Stimulated activated CD4-positive, alpha-beta T cell treated with anti-CD3 and anti-CD28 coated beads, Interleukin-2, amount 100 ng/mL, for 24 hours (primary cell): ENCODE measurements at regions not wholly inside any gene's neighbourhood (a gene's known extent, or its start where the extent isn't known, plus 50 kb on each side); places are given as distances from the start of the nearest gene placed in this dataset.

Source experiments
- DNase-seq, 2 donors: peaks; one replicate each; pipeline ENCODE4 v3.0.0-alpha.2; 2020

DNA sequence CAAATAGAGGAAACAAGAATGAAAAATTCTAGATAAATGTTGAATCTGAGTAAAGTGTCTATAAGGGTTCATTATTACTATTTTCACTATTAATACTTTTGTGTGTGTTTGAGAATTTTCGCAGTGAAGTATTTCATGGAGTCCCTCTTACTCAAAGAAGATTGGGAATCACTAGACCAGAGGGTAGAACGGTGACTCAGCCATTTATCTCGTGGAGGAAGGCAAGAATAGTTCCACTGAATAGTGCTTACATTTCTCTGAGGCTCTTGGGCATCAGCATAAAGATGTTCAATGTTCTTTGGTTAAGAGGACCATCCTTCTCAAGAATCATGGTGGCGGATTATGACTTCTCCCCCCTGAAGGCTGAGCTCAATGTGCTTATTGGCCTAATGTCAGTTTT, 376.7 kb upstream of the ARID1B start:
- DNase-seq: no peak

DNA sequence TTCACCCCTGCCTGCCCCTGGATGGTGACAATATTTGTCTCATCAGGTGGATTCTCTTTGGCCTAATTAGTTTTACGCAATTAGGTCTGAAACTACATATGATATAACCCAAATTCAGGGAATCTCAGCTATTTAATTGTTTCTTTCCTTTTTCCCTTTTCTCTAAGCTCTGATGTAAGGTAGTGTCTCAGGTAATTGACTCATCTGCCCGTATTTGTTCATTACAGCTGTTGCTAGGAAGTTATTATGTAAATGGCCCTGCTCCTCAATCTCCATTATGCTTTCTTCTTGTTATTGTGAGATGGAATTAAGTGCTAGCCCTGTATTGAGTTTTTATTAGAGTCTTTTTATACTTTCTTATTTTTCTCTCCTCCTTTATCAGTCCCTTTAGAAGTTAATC, 378.2 kb upstream of the ARID1B start:
- no peak for DNase-seq

DNA sequence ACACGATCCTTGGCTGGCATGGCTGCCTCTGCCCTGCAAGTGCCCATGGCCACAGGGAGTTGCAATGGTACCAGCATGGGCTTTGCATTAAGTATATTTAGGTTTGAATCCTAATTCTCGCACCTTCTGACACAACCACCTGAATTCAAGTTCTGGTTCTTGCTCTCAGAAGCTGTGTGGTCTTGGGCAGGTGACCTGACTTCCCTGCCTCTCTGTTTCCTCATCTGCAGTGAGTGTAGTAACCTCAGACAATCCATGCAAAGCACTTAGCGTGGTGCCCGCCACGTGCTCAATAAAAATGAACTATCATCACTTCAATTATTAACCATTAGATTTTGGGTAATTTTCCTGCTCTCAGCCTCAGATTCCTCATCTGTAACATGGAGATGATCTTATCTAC, 378.8 kb upstream of the ARID1B start:
- DNase-seq: no peak

DNA sequence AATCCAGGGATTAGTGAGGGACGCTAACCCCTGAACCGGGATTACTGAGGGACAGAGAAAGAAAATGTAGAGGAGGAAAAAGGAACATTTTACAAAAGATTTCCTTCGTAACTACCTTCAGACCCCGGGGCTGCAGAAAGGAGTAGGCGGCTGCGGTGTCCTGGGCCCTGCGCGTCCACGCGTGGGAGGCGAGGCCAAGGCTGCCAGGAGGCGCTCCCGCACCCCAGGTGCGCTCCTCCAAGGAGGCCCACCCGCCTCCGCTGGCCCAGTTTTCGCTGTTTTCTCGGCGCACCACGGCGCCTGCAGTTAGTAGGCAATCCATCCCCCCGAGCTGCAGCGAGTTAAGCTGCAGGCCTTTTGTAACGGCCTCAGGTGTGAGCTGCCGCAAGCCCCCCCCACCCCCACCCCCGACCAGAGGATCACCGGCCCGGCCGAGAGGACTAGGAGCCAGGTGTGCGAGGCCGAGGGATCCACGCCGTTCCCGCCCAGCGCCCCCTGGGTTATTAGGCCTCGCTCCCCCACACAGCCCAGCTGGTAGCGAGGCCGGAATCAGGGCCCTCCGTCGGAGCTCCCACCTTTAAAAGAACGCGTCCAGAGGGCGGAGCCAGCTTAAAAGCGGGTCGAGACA, 380.3 kb upstream of the ARID1B start:
- DNase-seq: peak in 1 of 2 donors; percentile 28

DNA sequence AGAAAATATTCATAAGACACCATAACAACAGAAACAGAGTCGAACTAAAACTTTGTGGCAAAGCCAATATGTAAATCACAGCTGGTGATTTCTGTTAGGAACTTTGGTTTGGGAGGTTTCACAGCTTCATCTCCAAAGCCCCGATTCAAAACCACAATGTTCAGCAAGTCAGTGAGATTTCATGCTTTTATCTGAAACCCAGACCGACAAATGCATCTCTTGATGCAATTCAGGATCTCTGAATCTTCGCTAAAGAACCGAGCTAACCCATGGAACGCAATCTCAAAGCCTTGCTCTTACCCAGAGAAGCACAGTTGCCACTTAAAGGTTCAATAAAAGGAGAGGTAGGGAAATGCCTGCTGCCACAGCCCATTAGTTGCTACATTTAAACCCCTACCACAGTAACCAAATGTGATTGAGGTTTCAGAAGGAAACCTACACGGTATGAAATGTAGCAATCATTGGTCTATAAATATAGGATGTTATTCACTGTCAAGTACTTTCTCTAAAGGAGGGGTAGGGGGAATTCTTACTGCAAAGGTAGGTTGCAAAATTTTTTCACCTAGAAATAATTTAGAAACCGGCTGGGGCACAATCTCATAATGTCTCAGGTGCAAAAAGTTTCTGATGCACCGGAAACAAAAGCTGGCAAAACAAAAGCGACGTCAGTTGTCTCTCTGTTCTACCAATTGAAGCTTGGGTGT, 381.0 kb upstream of the ARID1B start:
- DNase-seq: no peak

DNA sequence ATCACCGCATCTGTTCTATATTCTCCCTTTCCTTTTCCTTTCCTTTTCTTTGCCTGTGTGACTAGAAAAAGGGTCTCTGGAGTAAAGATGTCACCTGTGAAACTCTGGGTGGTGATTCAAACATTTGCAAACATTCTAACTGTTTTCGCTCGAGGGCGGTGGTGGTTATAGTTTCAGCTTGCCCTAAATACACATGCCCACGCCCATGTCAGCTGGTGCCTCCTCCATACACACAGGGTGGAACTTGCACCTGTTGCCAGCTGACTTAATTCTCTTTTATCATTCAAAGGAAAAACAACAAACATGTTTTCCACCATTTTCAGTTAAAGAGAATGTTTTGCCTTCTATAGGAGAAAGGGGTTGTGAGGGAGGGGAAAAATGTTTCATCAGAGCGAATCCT, 381.9 kb upstream of the ARID1B start:
- peak; percentile 34 to 48 for DNase-seq

DNA sequence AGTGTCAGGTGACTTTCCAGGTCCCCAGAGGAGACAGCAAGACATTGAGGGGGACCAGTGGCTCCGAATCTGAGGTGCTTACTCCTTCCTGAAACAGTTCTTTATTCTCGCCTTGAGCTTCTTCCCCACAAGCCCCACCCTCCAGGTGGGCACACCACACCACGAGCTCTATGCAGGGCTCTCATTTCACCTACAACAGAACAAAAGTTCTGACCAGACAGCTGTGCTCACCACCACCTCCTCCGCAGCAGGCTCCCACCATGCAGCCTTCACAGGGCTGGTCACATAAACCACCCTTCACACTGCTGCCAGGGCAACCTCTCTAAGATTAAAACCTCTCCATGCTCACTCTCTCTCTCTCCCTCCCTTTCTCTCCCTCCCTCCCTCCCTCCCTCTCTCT, 384.5 kb upstream of the ARID1B start:
- DNase-seq: no peak

DNA sequence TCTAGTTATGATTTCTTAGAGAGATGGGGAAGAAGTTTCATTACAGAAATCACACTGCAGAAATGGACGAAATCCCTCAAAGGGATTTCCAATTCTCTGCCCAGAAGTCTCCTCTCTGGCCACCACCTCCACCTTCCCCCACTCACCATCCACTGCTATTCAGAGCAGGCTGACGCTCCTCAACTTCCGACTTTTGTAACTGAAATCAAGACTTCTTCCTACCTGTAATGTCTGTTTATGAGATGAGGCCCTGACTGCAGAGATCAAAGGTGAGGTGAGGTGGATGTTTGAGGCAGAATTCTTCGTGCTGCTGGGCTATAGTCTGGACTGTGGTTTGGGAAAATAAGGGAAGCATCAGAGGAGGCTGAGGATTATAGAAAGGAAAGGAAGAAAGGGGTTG, 385.2 kb upstream of the ARID1B start:
- no peak for DNase-seq

DNA sequence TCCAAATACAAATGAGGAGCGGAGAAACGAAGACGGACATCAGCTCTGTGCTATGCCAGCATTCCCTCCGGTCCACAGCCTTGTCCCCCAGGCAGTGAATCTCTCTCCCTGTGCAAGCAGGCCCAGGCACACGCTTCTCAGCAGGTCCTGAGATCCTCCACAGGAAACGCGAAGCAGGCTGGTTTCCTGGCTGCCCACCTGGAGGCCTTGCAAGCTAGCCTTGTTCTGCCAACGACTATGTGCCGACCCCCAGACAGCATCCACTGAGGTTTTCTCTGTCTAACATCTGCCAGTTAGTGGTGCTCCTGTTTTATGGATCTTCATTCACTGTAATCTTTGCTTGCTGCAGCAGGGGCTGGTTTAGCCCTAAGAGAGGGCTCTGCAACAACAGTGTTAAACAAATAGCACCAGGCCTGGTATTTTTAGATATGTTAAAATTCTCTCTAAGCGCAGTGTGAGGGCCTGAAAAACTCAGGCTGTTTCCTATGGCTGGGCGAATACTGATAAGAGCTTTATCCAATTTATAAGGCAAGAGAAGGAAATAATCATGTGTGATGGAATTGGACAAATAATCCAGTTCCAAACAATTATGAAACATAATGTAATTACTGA, 386.0 kb upstream of the ARID1B start:
- no peak for DNase-seq

DNA sequence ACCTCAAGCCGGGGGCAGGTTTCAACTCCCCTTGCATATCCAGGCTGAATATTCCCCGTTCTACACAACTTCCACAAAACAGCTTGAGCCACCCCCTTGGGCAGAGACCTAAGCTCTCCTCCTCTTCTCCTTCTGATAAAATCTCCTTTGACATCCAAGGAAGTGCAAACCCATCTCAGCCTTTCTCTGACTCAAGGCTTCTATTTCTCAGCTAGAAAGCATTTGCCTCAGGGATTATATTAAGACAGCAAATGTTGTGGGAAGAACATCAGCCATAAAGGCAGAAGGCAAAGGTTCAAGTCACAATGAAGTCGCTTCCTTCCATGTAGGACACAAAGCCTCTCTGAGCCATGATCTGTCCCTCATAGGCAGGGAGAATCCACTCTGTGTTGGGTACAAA, 386.6 kb upstream of the ARID1B start:
- no peak for DNase-seq

DNA sequence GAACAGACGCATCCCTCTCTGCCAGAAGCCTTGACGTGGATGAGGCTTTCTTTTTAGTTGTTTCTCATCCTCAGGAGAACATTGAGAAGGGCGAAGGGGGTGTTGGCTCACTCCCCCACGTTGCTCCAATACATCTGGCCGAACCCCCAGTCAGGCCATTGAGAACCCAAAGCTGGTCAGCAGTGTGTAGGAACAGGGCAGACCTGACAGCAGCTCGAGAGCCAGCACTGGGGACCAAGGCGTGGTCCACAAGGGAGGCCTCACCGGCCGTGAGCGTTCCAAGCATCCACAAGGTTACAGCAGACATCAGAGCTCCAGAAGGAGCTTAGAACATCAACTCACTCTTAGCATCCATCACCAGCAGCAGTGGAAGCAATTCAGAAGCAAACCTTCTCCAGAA, 387.9 kb upstream of the ARID1B start:
- DNase-seq: no peak

DNA sequence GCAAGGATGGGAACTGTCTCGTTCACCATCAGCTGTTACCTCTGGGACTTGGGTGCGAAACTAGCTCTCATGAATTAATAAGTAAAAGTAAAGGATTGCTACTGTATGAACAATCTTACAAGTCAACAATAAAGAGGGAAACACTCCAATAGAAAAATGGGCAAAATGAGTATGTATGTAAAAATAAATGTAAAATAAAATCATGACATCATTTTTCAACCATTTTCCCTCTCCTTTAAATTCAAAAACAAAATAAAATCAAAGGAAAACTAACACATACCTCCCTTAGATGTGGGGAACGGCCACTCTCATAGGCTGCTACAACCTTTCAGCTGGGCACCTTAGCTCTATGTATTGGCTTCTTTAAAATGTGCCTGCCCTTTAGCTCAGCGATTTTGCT, 389.7 kb upstream of the ARID1B start:
- DNase-seq: no peak

DNA sequence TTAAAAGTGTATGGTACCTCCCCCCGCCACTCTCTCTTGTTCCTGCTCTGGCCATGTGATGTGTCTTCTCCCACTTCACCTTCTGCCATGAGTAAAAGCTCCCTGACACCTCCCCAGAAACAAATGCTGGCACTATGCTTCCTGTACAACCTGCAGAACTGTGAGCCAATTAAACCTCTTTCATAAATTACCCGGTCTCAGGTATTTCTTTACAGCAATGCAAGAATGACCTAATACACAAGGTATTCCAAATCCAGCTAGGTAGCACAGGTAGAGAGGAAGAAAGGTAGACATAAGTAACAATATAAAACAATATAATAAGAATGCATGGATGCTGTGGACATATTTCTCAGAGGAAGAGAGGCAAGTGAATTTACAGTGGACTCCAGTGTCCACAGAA, 394.1 kb upstream of the ARID1B start:
- DNase-seq: no peak

DNA sequence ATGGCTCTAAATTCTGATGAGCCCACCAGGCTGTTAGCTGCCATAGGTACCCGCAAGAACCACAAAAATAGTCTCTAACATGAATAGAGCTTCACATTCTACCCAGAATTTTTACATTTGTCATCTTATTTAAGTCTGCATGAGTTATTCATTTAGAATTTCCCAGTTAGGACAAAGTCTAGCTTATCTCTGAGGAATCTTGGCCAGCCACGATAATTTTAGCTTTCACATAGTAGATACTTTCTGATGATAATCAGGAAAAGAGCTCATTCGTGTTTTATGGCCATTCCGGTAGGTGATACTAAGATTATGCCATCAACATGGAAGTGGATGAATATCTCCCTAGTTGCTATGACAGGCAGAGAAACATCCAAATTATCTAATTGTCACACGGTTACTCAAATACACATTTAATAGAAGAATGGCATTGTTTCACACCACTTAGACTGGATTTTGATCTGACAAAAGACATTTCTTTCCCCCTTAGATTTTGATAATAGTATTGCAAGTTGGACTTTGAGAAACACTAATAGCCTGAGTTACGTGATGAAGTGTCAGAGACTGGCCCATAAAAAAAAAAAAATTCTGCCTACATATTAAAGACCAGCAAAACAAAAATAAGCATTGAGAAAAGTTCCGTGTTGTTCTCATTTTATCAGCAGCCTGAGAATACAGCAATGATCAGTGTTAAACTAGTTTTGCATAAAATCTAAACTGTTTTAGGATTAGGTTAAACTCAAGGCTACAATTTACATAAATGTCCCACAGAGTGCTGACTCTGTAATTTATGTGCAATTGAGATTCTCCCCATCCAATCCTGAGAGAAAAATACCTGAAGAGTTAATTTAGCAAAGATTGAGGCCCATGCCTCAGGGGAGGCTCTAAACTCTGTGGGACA, 397.5 kb upstream of the ARID1B start:
- no peak for DNase-seq

DNA sequence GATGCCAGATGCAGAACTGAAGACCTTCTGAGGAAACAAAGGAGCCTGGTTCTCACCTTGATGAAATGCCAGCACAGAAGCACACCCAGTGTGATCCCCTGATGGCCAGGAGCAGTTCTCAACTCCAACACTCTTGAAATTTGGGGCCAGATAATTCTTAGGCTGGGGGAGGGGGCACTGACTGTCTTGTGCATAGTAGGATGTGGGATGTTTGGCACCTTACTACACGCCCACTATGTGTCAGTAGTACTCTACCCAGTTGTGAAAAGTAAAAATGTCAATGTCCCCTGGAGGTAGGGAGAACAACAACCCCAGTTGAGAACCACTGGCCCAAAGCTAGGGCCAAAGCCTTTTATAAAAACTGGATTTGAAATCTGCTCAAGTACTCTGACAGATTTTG, 398.3 kb upstream of the ARID1B start:
- no peak for DNase-seq

DNA sequence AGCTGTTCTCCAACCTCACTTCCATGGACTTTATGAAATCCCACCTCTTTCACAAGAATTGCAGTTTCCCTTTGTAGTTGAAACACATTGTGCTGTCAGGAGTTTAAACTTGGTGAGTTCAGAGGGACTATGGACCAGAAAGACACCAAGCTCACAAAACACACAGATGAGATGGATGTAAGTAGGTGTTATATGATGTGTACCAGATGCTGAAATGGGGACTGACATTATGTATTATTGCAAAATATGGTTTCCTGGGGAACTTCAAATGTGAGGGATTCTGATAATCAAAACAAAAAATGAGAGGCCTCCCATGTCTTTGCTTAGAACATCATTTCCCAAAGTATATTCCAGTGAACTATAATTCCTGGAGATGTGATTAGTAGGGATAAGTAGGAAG, 401.1 kb upstream of the ARID1B start:
- no peak for DNase-seq

DNA sequence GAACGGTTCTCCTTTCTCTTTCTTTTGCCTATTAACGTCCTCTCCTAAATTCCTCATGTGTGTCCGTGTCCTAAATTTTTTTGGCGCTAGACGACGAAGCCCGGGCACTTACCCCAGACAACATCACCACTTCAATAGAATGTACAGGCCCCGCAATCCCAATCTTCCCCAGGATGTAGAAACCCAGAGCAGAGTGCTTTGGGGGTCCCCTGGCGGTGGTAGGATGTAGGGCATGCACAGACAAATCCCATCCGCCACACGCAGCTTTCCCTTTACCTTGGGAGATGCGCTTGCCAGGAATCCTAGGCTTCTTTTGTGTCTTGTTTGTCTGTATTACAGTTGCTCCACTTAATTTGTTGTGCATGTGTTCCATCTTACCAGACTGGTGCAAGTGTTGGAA, 417.3 kb upstream of the ARID1B start:
- no peak for DNase-seq

DNA sequence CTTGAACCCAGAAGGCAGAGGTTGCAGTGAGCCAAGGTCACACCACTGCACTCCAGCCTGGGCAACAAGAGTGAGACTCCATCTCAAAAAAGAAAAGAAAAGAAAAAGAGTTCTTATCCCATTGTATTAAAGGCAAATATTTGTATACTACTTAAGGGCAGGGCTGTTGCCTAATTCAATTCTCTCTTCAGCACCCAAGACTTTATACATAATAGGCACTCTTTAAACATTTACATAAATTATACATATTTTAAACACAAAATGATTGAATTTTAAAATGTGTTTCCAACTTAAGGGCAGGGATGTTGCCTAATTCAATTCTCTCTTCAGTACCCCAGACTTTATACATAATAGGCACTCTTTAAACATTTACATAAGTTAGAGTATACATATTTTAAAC, 424.3 kb upstream of the ARID1B start:
- DNase-seq: no peak

DNA sequence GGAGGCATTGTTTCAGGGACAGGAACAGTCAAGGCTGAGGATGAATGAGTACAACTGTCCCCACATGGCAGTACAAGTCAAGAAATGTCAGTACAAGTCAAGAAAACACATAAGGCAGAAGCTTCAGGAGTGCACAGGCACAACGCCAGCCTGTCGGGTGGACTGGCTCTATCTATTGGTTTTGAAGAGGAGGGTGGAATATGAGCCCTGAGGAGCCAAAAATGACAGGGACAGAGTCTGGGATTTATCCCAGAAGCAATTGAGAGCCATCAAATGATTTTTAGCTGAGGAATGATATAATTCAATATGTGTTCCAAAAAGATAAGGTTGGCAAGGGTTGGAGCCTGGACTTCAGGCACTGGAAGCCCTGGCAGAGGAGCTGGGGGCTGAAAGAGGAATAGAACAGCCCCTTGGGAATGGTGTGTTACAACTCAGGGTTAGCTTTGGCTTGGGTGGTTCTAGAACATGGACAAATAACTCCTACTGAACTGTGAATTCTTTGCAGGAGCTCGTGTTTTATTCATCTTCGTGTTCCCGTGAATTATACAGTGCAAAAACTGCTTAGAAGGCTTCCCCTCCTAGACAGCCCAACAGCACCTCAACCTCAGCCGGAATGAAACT, 425.7 kb upstream of the ARID1B start:
- no peak for DNase-seq

DNA sequence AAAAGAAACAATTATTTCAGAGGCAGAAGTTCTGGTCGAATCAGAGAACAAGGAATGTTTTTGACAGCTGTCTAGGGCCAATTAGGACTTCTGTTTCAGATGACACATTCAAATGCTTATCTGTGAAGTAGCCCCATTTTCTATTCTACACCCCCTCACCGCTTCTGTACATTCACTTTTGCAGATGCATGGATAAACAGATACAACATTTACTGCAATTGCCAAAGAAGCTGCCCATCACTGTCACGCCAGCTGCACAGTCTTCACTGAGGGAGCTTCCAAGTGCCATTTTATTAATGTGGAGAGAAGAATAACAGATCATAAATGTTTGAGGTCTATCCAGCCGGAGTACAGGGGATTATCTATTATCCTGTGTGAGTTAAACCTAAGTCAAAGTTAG, 426.8 kb upstream of the ARID1B start:
- no peak for DNase-seq

DNA sequence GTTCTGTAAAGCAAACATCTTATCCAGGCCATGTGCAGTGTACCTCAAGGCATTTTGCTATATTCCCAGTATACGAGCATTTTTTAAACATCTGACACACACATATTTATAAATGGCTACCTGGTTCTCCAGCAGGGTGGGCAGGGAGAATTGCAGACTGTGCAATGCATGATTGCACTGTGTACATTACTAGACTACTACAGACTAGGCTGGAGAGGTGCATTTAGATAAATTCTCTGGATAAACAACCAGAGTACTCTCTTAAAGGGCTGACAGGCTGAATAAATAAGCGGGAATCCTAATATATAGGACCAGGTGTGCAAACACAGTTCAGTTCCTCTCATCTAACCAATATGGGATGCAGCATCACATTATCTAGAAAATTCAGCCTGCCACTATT, 428.3 kb upstream of the ARID1B start:
- no peak for DNase-seq

DNA sequence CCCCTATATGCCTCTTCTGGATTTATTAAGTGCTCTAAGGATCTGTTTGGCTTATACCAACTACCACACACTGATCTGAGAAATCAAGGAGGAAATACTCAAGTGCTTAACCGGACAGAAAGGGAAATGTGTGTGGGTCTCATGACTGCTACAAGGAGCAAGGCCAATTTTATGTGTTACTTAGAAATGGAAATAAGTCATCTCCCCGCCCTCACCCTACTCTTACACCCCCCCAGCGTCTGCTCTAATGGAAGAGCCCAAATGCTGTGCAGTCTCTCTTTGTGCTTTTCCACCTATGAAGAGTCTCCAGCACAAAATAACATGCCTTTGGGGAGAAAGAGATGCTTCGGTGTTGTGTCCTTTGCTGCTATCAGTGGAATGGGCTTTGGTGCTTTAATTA, 428.8 kb upstream of the ARID1B start:
- no peak for DNase-seq

DNA sequence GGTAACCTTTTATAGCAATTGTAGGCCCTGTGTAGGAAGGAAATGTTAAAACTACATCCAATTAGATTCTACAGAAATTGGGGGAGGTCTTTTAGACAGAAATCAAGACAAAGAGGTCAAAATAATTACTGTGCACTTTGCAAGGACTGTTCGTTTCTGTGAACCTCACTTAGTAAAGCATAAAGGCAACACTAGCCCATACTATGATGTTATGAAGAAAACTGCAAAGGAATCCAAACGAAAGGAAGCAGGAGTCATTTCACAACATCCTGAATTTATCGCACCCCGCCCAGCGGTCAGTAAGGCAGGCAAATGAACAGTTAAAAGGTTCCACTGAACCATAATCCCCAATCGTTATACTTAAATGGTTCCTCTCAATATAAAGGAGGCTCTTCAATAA, 429.5 kb upstream of the ARID1B start:
- no peak for DNase-seq
